ENCODE measurements at regions not wholly inside any gene's neighbourhood (a gene's known extent, or its start where the extent isn't known, plus 50 kb on each side); places are given as distances from the start of the nearest gene placed in this dataset.

DNA sequence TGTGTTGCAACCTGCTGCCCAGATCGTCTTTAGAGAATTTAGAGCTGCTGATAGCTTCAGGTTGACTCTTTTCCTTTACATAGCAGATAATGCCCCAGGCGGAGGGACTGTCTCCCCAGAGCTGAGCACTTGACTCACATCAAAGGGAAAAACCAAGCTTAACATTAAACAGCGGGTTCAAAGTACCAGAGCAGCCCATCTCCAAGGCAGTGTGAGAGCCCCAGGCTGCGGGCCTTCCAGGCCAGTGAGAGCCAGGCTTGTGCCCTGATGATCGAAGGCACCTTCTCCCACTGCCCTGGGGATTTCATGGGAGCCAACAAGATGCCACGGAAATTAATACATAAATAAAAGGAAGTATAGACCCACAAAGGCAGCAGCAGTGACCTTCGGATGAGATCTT lies 275.6 kb downstream of the XXYLT1 start:
- DNase-seq (ENCODE audit: low spot score), result no peak

- DNase-seq (ENCODE audit: low spot score), result no peak
These were observed 275.0 kb downstream of the XXYLT1 start for GRCh38 chr3:194995922-194996321.

- no peak for DNase-seq (ENCODE audit: low spot score)
These were observed 274.2 kb downstream of the XXYLT1 start for GRCh38 chr3:194996746-194997145.

- DNase-seq (ENCODE audit: low spot score), result no peak
These were observed 272.5 kb downstream of the XXYLT1 start for GRCh38 chr3:194998417-194998816.

- DNase-seq (ENCODE audit: low spot score), result no peak
These were observed 272.0 kb downstream of the XXYLT1 start for GRCh38 chr3:194998948-194999347.

- DNase-seq (ENCODE audit: low spot score), result no peak
These were observed 271.5 kb downstream of the XXYLT1 start for GRCh38 chr3:194999491-194999890.

DNA sequence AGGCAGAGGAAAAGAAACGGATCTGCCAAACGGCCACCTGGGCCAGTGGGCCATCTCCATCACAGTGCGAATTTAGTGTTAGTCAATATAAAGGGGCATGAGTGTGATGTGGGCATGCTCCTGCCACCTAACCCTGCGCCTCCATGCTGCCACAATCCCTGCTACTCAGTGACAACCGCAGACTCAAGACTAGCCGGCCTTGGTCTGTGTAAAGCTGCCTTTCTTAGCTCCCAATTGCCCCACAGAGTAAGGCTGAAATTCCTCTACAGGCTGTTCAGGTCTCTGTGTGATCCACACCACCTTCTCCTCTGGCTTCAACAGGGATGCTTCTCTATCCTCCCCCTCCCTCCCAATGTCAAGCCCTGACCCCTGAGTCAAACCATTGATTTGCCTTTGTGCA lies 269.7 kb downstream of the XXYLT1 start:
- no peak for DNase-seq (ENCODE audit: low spot score)

DNA sequence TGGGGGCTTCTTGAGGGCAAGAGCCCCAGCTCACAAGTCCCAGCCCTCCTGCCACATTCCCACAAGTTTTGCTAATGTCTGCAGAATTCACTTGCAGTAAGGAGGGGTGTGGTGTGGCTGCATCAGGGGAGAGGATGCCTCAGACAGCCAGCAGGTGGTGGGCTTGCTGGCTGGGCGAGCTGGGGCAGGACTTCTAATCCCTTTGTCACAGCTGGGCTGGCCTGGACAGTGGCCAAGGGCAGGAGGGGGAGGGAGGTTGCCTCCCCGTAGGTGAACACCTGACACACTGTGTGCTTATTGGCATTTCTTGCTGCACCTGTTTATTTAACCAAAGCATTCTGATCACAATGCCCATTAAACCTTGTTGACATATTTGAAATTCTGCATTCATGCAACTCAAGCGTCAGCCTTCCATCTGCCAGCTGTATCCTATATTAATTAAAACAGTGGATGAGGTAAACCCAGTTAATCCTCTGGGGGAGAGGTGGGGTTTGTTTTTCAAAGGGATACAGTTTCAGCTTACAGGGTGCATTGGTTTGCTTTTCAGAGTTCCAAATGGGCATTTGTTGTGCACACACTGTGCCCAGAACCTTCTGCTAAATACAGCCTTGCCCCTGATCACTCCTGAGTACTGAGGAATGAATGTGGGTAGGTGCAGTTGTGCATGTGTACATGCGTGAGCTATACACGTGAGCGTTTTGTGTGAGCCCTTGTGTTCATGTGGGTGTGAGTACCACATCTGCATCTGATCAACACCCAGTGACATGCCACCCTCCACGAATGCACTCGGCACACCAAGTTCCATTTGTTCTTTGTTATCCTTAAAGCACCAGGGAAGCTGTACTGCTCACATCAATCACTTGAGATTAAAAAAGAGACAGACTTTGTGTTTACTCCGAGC lies 268.7 kb downstream of the XXYLT1 start:
- peak; percentile 42 for DNase-seq (ENCODE audit: low spot score)

DNA sequence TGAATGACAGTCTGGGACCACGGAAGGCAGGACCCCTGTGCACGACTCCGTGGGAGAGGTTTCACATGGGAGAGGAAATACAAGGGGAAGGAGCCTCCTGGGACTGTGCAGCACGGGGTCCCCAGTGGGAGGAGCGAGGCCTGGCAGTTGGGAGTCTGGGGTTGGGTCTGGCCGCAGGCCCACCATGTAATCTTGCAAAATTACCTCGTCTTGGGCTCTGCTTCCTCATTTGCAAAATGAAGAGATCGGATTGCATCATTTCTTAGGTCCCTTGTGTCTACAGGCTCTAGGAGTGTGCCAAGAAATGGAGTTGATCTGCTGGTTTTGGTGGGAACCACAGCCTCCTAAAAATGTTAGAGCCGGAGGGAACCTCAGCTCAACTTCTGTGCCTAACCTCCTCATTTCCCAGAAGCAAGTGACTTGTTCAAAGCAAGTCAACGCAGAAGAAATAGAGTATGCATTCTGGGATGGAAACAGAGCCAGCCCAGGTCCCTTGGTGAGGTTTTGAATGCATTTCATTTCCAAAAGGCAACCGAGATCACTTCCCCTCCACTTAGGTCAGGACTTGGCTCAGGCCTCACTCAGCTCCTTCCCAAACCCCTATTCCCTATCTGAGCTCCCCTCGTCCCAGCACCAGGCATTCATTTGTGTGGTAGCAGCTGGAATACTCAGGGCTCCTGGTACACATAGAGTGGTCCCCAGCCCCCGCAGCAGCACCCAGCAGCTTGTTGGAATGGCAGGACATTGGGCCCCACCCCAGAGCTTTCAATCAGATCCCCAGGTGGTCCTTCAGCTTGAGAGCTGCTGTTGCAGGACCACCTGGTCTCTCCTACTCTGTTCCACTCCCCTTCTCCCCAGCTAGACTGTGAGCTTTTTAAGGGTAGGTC lies 267.7 kb downstream of the XXYLT1 start:
- no peak for DNase-seq (ENCODE audit: low spot score)

- no peak for DNase-seq (ENCODE audit: low spot score)
These were observed 267.1 kb downstream of the XXYLT1 start for GRCh38 chr3:195003893-195004289.

GRCh38 chr3:195004512-195005250 lies 266.3 kb downstream of the XXYLT1 start:
- DNase-seq (ENCODE audit: low spot score), result no peak

- DNase-seq (ENCODE audit: low spot score), result no peak
These were observed 265.7 kb downstream of the XXYLT1 start for GRCh38 chr3:195005251-195005620.

DNA sequence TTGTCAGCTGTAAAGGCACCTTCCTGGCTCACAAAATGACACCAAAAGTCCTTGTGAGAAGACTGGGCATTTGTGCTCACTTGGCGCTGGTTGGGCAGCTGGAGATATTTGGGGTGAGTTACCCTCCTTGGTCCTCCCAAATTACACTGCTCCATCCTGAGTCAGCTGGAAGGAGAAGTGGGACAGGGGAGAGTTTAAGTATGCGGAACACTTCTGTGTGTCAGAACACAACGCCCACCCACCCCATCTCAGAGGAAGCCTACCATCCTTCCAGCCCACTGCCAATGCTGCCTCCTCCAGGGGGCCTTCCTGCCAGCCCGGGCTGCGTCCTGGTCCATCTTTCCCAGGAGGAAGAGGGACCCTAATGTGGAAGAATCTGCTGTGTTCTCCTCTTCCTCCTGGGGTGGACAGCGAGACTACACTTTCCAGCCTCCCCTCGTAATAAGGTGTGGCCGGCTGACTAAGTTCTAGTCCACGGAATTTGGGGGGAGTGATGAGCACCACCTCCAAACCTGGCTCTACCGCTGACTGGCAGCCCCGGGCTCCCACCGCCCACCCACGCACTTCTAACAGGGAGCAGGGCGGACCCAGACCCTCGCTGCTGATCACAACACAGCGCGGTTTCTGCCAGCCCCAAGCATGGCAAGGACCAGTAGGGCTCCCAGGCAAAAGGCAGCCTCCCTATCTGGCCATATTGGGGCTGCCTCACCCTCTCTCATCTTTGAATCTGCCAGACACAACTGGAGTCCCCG lies 265.0 kb downstream of the XXYLT1 start:
- DNase-seq (ENCODE audit: low spot score), result no peak

DNA sequence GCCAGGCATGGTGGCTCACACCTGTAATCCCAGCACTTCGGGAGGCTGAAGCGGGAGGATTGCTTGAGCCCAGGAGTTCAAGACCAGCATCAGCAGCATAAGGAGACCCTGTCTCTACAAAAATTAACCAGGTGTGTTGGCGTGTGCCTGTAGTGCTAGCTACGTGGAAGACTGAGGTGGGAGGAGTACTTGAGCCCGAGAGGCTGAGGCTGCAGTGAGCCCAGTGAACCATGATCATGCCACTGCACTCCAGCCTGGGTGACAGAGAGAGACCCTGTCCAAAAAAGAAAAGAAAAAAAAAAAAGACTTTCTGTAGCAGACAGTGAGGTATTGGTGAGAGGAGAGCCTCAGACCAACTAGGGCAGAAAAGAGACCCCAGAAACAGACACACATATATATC lies 263.8 kb downstream of the XXYLT1 start:
- DNase-seq (ENCODE audit: low spot score), result no peak

DNA sequence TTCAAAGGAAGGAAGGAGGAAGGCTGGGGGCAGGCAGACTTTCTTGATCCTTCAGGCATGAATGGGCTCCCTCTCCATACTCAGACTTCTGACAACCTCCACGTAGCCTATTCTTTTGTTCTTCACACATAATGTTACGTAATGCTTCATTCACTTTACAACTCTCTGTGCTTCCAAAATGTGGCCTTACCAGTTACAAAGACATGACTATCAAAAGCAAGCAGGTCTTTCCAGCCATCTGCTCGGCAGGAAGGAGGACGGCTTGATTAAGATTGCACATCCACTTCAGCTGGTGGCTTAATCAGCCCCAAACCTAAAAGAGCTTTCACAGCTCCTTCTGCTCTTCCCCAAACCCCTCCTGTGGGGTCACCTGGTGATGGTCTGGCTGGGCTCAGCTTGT lies 263.2 kb downstream of the XXYLT1 start:
- DNase-seq (ENCODE audit: low spot score), result no peak

DNA sequence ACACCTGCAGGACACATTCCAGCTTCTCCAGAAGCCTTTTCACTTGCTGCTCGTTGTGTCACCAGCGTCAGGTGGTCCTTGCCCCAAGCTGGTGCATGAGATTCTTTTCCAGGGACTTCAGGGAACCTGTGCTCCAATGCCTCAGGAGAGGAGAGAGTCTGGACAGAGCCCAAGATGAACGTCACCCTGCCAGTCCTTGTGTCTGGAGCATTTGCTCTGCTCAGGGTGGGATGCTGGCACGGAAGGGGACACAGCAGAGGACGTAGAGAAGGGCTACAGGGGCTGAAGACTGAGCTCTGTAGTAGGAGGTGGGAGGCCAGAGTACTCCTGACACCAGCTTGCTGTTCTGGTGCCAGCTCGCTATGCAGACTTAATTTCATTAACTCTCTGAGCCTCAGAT lies 262.1 kb downstream of the XXYLT1 start:
- DNase-seq (ENCODE audit: low spot score), result no peak

DNA sequence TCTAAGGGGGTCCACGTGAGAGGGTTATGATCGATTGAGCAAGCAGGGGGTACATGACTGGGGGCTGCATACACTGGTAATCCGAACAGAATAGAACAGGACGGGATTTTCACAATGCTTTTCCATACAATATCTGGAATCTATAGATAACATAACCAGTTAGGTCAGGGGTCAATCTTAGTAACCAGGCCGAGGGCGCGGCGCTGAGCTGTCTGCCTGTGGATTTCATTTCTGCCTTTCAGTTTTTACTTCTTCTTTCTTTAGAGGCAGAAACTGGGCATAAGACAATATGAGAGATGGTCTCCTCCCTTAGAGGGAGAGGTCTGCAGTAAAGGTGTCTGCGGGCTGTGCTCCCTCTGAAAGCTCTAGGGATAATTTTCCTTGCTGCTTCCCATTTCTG lies 261.3 kb downstream of the XXYLT1 start:
- no peak for DNase-seq (ENCODE audit: low spot score)

GRCh38 chr3:195010551-195011100 lies 260.3 kb downstream of the XXYLT1 start:
- DNase-seq (ENCODE audit: low spot score), result no peak

GRCh38 chr3:195011231-195011834 lies 259.6 kb downstream of the XXYLT1 start:
- DNase-seq (ENCODE audit: low spot score), result no peak

- DNase-seq (ENCODE audit: low spot score), result no peak
These were observed 258.9 kb downstream of the XXYLT1 start for GRCh38 chr3:195012100-195012499.

DNA sequence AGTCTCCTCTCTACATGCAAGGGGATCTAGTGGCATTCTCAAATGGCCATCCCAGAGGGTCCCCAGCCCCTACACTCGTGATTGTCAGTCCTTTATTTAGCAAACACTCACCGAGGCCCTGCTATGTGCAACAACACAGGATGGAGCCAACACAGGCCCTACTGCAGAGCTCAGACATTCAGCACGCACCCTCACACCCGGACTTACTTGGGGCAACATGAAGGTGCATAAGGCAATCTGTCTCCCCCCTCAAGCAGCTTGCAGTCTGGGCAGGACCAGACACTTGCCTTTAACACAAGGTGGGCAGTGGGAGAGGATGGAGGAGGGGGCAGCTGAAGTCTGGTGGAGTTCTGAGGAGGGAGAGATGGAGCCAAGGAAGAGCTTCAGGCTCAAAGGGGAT lies 258.4 kb downstream of the XXYLT1 start:
- DNase-seq (ENCODE audit: low spot score), result no peak

Data from COLO829 (cell line).